Glomerular visceral epithelial cell (primary cell): ENCODE measurements at regions not wholly inside any gene's neighbourhood (a gene's known extent, or its start where the extent isn't known, plus 50 kb on each side); places are given as distances from the start of the nearest gene placed in this dataset.

Source experiments
- DNase-seq: peaks from one replicate; pipeline ENCODE4 v3.0.0-alpha.2; 2016; ENCODE audit errors: extremely low spot score

DNA sequence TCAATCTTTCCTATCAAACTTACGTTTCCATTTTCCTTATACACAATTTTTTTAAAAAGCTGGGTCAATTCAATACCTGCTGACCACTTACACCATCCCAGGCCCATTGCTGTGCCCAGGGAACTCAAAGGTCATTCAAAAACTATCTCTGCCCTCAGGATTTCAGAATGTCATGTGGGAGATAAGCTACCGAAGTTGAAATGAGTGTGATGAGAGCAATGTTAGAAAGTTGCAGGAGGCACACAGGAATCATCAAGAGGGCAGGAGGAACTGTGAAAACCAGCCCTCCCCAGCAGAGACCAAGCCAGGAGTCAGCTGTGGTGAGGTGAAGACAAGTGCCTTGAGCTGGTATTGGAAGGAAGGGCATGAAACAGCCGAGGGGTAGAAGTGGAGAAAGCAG, 195.9 kb downstream of the HS3ST3A1 start:
- no peak for DNase-seq

DNA sequence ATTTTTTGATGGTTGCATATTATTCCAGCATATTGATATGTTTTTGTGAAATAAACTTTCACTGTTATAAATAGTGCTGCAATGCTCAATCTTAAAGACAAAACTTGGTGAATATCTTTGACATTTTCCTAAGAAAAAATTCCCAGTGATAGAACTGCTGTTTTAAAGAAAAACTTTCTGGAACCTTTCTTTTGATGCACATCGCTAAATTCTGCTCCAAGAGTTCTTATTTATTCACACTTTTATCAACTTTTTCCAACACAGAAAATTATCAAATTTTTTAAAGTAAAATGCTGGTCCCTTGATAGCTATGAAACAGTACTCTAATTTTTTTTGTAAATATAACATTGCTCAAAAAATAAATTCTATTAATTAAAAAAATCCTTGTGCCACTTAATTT, 196.6 kb downstream of the HS3ST3A1 start:
- DNase-seq: no peak

DNA sequence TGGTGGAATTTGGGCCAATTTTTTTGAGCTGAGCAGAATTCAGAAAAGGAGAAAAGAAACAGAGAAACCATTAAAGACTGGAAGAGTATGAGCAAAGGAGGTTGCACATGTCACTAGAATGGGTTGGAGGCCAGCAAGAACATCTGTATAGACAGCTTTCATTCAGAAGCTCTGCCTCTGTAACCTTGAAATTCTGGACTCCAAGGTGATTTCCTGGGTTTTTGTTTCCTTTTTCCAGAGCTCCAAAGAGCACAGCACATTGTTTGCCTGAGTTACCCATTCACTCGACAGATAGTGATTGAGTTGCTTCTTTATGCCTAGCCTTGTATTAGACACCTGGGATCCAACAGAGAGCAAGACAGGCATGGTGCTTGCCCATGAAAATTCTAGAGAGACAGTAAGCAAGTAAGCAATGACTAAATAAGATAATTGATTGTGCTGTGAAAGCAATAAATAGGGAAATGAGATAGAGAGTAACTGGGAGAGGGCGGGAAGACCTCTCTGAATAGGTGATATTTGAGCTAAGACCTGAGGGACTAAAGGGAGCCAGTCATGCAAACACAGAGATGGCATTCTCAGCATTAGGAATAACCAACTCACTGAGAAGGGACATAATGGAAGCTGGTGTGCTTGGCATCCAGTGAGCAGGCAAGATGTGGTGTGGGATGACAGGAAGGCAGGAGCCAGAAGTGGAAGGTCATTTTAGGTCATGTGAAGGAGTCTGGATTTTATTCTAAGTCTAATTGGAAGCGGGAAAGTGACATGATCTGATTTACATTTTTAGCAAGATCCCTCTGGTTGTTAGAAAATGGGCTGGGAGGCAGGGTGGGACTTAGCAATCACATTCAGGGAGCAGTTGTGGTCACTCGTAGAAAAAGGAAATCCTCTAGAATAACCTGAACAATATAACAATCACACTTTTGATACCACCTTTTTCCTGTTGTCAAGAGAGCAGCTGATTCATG, 197.5 kb downstream of the HS3ST3A1 start:
- no peak for DNase-seq

DNA sequence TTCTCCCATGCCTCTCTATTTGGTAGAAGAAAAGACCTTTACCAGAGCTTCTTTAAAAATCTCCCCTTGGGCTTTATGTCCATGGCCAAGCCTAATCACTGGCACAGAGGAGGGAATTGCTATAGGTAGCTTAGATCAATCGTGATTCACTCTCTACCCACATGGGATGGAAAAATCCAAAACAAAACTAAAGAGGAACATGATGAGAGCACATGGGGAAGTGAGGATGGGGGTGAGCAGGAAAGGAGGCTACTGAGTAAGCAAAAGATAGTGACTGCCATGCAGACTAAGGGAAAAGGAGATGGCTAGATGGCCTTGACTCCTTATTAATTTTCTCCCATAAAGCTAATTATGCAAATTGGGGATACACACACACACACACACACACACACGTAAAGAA, 201.2 kb downstream of the HS3ST3A1 start:
- DNase-seq: no peak

DNA sequence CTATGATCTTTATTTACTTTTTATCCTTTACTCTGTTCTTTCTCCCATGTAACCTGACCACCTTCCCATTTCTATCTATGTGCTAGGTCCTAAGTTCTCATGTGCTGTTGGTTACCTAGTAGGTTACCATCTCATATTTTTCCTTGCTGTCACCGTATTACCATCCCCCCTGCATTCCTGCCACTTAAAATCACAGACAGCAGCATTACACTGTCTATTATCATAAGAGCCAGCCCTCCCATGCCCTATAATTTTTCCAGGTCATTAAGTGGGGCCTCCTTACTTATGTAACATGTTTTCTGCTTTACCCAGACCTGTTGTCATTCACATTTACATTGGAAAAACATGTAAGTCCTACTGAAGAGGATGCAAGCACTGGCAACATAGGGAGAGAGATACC, 202.9 kb downstream of the HS3ST3A1 start:
- DNase-seq: no peak

DNA sequence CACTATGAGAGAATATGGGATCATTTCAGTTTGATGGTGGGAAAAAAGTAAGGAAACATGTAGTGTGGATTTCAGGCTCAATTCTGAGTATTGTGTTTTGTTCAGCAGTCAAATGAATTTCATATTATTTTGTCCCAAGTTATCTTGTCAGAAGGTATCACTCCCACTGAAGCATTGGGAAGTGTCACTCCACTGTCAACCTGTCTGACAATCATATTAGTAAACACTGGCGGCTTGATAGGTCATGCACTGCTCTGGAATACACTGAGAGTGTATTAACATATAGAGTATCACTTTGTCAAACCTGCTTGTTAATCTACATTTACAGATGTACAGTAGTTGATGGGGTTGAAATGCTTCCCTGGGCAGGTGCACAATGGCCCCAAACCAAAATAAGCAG, 203.6 kb downstream of the HS3ST3A1 start:
- DNase-seq: no peak

DNA sequence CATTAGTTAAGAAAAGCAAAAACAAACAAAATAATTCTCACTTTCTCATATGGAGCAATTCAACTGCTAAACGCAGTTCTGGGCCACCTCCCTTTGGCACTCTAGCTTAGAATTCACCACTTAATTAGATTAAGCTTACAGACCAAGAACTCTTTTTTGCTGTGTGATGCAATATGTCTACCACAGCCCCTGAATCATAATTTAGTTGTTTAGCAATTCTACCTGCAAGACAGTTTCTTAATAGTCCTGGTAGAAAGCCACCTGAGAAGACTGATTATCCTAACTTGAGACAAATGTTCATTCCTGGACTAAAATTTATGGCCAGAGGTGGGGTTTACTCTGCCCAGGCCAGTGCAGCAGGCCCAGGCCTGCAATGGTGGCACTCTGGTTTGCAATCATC, 205.9 kb downstream of the HS3ST3A1 start:
- DNase-seq: no peak

DNA sequence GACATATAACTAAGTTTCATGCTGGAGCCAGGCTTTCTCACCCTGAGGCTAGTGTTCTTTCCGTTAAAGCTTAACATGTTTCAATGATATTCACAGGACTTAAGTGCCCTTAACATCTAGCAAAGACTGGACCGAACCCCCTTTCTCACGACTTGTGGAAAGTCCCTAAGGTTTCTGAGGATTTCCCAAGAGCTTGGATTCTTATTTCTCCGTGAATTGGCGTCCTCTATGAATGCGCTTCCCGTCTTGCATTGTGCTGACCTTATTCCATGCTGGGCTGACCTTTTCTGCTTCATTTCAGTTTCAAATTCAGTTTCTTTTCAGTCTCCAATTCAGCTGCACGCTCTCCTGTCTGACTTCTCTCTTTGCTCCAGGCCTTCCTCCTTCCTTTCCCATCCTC, 206.4 kb downstream of the HS3ST3A1 start:
- DNase-seq: no peak

DNA sequence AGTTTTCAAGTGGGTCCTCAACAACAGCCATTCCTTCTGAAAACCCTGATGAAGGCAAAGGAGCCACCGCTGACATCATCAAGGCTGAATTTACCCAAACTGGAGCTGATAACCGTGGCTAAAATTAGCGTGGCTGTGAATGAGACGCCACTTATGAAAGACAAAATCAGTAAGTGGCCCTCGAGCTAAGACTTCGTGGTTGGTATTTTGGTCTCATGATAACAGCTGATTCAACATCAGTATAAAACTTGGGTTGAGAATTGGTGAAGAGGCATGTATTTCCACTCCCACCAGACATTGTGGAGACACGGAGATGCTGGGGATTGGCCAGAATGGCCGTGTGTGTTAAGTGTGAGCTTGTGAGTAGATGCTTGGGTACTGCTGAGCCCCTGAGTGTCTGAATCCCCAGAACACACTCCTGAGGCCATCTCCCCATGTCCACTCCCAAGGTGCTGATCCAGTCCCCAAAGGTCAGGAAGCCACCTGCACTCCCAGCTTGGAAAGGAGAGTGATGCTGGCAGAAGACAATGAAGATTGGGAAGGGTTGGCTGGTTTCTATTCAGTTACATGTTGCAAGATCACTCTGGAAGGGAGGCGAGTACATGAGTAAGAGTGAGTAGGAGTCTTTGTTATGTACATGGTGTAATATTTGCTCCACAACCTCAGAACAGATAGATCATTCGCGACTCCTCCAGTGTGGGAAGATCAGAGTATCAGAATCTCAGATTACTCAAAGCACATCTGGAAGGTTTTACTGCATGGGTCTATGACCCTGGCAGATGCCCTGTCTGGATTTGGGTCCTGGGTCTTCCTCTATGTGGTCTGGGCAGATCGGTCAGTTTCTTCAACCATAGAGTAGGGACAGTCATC, 207.7 kb downstream of the HS3ST3A1 start:
- DNase-seq: no peak

DNA sequence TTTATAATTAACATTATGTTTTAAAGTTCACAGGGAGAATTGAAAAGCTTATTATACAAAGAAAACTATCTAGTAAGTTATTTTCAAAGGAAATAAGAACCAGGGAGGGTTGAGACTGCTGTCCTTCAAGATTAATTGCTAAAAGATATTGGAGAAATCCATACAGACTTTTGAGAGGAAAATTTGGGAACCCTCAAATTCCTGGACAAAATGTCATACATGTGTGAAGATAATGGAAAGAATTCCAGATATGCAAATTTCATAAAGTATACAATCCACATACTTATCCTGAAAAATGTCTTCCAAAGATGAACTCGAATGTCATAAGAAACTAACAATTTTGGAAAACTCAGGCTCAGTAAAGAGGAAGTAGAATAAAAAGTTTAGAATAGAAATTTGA, 213.8 kb downstream of the HS3ST3A1 start:
- no peak for DNase-seq

DNA sequence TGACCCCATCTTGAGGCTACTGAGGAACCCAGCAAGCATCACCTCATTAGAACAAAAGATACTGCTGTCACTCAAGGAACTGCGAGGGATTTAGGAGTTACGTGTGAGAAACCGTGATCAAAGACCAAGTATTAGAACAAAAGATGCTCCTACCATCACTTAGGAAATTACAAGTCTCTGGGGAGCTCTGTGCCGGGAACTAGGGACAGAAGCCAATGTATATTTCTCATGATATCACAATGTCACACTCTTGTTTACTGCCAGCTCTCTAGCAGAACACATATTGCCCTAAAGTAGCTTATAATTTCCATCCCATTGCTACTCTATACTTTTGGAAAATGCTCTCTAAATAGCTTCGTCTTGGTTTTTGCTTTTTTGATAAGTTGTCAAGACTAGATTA, 214.5 kb downstream of the HS3ST3A1 start:
- no peak for DNase-seq

DNA sequence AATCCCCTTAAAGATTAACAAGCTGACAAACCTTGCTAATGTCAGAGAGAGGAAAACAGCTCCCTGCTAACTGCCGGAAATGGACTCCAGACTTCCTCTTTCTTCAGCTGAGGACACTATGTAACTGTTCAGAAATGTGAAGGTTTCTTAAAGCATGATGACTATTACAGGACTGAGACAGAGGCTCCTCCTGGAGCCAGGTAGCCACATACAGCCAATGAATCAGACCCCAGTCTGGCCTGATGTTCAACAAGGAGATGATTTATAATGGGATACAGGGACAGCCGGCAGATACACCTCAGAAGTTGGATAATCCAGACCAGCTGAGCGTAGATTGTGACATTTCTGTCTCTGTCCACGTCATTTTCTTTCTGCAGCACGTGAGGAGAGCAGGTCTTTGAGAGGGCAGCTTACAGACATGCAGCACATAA, 216.2 kb downstream of the HS3ST3A1 start:
- DNase-seq: peak; percentile 74

DNA sequence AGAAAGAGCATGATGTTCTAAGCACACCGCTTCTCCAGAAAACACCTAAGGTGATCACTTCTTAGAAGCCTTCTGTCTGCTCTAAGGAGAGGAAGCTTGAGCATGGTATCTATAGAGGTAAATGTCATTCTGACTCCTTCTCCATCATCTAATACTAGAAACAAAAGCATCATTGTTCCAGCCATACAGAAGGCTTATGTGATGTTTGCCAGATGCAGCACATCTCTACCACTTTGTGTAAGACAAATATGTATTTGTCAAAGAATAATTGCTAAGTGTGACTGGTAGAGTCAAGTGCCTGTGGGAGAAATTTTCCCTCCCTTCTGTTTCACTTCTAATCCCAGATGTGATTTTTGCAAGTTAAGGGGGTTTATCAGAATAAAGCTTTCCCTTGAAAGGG, 217.1 kb downstream of the HS3ST3A1 start:
- no peak for DNase-seq

DNA sequence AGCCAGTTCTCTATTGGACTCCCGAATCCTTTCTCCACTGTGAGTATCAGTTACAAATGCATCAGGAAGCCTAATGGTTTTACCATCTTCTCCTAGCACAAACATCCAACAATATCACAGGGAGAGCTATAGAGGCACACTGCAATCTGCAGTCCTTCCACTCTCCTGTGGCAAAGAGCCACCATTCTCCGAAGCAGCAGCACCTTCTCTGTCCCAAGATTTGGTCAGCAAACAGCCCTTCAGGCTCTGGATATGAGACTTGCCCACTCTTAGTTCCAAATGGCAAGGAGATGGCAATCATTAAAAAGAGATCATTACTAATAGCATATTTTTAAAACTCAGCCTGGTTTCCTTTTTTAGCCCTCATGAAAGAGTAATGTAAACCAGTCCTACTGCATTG, 223.4 kb downstream of the HS3ST3A1 start:
- DNase-seq: no peak

DNA sequence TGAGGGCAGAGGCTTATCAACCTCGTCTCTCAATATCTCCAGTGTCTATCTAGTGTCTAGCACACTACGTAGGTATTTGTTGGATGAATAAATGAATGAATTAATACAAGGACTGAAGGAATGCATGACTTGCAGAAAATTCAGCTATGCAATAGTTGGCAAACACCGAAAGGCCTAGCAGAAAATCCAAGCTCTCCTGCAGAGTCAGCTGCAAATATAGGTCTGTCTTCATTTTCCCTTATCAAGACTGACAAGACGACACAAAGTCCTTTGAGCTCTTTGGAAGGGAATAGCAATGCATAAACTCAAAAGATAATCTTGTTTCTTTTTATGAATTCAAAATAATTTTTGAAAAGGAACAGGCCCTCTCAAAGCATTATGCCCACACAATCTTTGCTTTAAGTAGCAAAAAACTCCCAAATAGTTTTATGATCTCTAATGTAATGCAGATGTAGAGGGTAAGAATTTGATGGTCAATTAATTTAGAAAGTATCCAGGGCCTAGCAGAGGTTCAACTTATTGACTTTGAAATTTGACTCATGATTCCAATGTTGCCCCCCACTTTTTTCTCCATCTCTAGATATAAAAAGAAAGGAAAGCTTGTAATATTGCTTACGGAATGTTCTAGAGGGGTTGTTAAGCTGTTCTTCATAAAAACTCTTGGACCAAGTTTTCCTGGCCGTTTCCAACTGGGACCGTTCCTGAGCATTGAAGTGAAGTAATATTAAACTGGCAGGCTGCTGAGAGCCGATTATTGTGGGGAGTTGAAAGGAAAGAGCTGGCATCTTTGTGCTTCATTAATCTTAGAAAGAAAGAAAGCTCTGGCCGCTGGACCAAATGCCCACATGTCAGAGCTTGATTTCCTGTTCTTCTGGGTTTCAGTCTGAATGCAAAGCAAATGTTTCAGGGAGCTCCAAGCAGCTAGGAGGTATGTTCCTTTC, 227.3 kb downstream of the HS3ST3A1 start:
- no peak for DNase-seq

DNA sequence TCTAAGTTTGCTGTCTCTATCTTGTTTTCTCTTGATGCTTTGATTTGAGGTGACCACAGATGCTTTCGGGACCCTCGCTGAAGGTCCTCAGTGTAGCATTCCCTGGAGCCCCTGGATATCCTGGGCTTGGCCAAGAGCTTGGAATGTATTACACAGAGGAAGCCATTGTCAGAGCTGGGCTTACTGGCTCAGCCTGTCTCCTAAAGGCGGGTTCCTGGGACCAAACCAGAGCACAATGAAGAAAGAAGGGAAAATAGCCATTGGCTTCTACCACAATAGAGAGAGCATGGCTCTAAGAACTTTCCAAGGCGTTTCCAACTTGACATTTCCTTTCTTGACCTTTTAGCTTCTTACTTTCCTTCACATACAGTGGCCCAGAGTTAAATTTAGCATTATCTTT, 229.3 kb downstream of the HS3ST3A1 start:
- no peak for DNase-seq

DNA sequence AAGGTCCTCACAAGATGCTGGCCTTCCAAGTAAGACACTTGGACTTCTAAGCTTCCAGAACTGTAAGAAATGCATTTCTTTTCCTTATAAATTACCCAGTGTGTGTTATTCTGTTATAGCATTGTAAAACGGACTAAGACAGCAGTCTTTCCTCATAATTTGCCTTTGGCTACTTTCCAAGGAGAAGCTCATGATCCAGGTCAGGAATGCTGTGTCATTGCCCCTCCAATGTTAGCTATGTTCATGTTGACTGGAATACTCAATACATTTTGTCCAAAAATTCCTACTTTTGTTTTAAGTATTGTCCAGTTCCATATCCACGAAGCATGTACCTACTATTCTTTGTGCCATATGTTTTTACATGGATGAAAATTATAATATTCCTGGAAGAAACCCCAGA, 234.6 kb downstream of the HS3ST3A1 start:
- DNase-seq: no peak

DNA sequence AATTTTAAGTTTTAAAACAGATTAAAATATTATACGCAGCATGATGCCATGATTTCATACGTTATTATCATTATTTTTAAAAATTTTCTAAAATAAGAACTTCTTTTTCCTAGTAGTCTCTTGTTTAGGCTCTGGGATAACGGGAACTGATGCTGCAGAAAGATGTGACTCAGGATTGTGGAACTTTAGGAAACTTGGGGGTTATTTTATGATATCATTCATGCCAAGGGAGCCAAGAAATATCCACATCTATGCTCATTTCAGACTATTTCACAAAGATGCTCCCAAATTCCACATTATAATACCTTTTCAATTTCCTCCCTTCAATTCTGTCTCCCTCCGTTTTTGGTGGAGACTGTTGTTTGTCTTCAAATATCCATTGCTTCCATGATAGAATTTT, 236.4 kb downstream of the HS3ST3A1 start:
- DNase-seq: no peak

DNA sequence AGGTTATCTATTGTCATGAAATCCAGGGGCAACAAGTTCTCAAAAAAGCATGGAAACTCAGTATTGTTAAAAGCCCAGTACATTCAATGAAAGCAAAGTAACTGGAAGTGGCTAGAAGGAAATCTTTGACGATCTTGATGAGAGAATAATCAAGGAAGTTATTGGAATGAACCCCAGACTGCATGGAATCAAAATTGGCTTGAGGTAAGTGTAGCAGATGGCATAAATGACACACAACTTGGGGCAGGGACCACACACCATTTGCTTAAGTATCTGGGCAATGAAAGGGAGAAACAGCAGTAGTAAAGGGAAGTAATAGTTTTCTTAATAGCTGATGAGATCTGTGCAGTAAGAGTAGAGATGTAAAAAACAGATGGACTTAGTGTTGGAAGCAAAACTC, 238.0 kb downstream of the HS3ST3A1 start:
- no peak for DNase-seq

DNA sequence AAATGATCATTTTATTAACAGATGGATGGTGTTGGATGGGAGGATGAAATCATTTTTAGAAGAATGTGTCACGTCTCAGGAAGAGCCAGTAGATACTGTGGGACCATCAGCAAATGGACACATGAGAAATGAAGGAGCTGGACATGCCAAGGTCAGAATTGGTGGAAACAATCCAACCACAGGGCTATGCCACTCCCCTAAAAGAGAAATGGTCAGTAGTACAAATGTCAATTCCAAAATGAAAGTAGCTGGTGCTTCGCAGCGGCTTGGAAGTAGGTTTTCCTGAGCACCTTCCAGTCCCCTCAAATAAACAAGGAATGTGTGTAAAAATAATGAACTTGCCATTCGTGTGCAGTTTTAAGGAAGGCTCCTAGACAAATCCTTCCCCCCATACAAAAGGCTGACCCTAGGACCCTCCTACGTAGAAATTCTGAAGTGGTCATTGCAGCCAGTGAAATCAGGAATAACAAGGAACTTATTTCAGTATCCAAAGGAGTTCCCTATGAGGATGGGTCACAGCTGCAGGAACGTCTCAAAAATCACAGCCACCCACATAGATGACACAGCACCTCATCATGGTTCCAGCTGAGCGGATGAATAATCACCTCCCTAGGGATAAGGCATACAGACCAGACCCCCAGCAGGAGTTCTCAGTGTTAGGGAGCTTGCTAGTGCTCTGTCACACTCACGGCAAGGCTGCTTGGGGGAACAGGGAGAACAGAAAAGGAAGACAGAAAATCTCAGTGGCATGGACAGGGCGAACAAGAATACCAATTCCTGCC, 239.2 kb downstream of the HS3ST3A1 start:
- peak; percentile 87 for DNase-seq

DNA sequence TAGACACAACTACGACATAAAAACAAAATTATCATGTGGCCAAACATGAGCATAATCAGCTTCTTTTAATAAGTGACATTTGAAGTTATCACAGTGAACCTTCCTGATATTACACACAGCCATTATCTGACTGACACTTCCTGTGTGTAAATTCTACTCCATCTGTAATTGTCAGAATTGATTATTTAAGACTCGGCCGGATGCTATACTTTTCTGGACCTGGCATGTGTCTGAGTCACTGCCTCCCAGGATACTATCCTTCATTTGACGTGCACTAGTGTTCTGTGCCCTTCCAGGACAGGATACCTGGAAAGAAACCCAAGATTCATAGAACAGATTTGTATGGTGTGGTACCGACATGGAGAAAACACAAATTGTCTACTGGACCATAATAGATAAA, 242.0 kb downstream of the HS3ST3A1 start:
- DNase-seq: no peak
